HG02678 (cell line): ENCODE measurements at regions not wholly inside any gene's neighbourhood (a gene's known extent, or its start where the extent isn't known, plus 50 kb on each side); places are given as distances from the start of the nearest gene placed in this dataset.

ENCODE experiments used
- ATAC-seq: cut with Tn5 transposase; IDR thresholded peaks from one replicate; pipeline ENCODE4 v1.9.1; 2021; ENCODE audit warnings: mild to moderate bottlenecking, moderate library complexity; ENCODE audit not compliant: unreplicated experiment

GRCh38 chr10:4595719-4596319 lies 230.2 kb upstream of the AKR1E2 start:
- ATAC-seq = no peak

GRCh38 chr10:4590807-4591206 lies 235.2 kb upstream of the AKR1E2 start:
- no peak for ATAC-seq

GRCh38 chr10:4588824-4589223 lies 237.2 kb upstream of the AKR1E2 start:
- ATAC-seq = no peak

- no peak for ATAC-seq
Observed at GRCh38 chr10:4587466-4587865, 238.5 kb upstream of the AKR1E2 start.

GRCh38 chr10:4586776-4587175 lies 239.2 kb upstream of the AKR1E2 start:
- no peak for ATAC-seq

- no peak for ATAC-seq
Observed at GRCh38 chr10:4581929-4582328, 244.1 kb upstream of the AKR1E2 start.

- ATAC-seq = no peak
Observed at GRCh38 chr10:4579844-4580243, 246.2 kb upstream of the AKR1E2 start.

- no peak for ATAC-seq
Observed at GRCh38 chr10:4576206-4576605, 249.8 kb upstream of the AKR1E2 start.

- no peak for ATAC-seq
Observed at GRCh38 chr10:4569151-4569550, 256.9 kb upstream of the AKR1E2 start.

GRCh38 chr10:4568731-4569130 lies 257.3 kb upstream of the AKR1E2 start:
- ATAC-seq = no peak

- no peak for ATAC-seq
Observed at GRCh38 chr10:4568086-4568485, 257.9 kb upstream of the AKR1E2 start.

- no peak for ATAC-seq
Observed at GRCh38 chr10:4567637-4568036, 258.4 kb upstream of the AKR1E2 start.

- ATAC-seq = no peak
Observed at GRCh38 chr10:4566011-4566410, 260.0 kb upstream of the AKR1E2 start.

- ATAC-seq = no peak
Observed at GRCh38 chr10:4561296-4561695, 264.7 kb upstream of the AKR1E2 start.

GRCh38 chr10:4557469-4557868 lies 268.5 kb upstream of the AKR1E2 start:
- ATAC-seq = no peak

GRCh38 chr10:4556527-4556926 lies 269.5 kb upstream of the AKR1E2 start:
- no peak for ATAC-seq

GRCh38 chr10:4555920-4556319 lies 270.1 kb upstream of the AKR1E2 start:
- ATAC-seq = no peak

- ATAC-seq = no peak
Observed at GRCh38 chr10:4549139-4549653, 276.8 kb upstream of the AKR1E2 start.

- no peak for ATAC-seq
Observed at GRCh38 chr10:4546931-4547330, 279.1 kb upstream of the AKR1E2 start.

- no peak for ATAC-seq
Observed at GRCh38 chr10:4546500-4546899, 279.5 kb upstream of the AKR1E2 start.

- no peak for ATAC-seq
Observed at GRCh38 chr10:4545062-4545461, 280.9 kb upstream of the AKR1E2 start.

- no peak for ATAC-seq
Observed at GRCh38 chr10:4543938-4544533, 282.0 kb upstream of the AKR1E2 start.

- ATAC-seq = no peak
Observed at GRCh38 chr10:4541292-4541691, 284.7 kb upstream of the AKR1E2 start.
